Neural cell (in vitro differentiated cells): ENCODE measurements at regions not wholly inside any gene's neighbourhood (a gene's known extent, or its start where the extent isn't known, plus 50 kb on each side); places are given as distances from the start of the nearest gene placed in this dataset.

Experiments used
- H2AFZ ChIP-seq: fragments of 200-600, 300-800 bp; sonication (generic), shearing (Covaris generic); 2 replicates; pipeline ENCODE4 v1.6.0; 2014; ENCODE audit warnings: low read depth, mild to moderate bottlenecking, antibody characterized with exemption, low read length, moderate library complexity
- H3F3A ChIP-seq: fragments of 200-600 bp; shearing (Covaris generic); 2 replicates; pipeline ENCODE4 v1.6.1; 2016; ENCODE audit warnings: mild to moderate bottlenecking, moderate library complexity, mixed read lengths, antibody characterized with exemption, low read length; ENCODE audit not compliant: insufficient read depth, poor library complexity, severe bottlenecking
- H3K27ac ChIP-seq: fragments of 200-600, 300-800 bp; sonication (generic), shearing (Covaris generic); 2 replicates; pipeline ENCODE4 v1.5.1; 2014; ENCODE audit warnings: mild to moderate bottlenecking, low read length, moderate library complexity
- H3K27me3 ChIP-seq: fragments of 300-800, 200-600 bp; sonication (generic), shearing (Covaris generic); 2 replicates; pipeline ENCODE4 v1.6.0; 2014; ENCODE audit warnings: mild to moderate bottlenecking, low read depth, low read length, moderate library complexity; ENCODE audit not compliant: insufficient read depth
- H3K36me3 ChIP-seq: fragments of 300-800, 200-600 bp; sonication (generic), shearing (Covaris generic); 2 replicates; pipeline ENCODE4 v1.5.1; 2014; ENCODE audit warnings: mild to moderate bottlenecking, antibody characterized with exemption, low read length, moderate library complexity; ENCODE audit not compliant: insufficient read depth
- H3K4me2 ChIP-seq: fragments of 300-800, 200-600 bp; sonication (generic), shearing (Covaris generic); 2 replicates; pipeline ENCODE4 v1.6.0; 2014; ENCODE audit warnings: mild to moderate bottlenecking, low read length
- H3K4me3 ChIP-seq: fragments of 300-800, 200-600 bp; sonication (generic), shearing (Covaris generic); 2 replicates; pipeline ENCODE4 v1.5.1; 2014; ENCODE audit warnings: mild to moderate bottlenecking, low read length, moderate library complexity
- H3K79me2 ChIP-seq: fragments of 200-600 bp; shearing (Covaris generic); replicated peaks from 2 replicates; pipeline ENCODE4 v1.6.0; 2014; ENCODE audit warnings: mild to moderate bottlenecking, low read length, moderate library complexity; ENCODE audit not compliant: insufficient read depth
- H3K9ac ChIP-seq: fragments of 300-800, 200-600 bp; sonication (generic), shearing (Covaris generic); 2 replicates; pipeline ENCODE4 v1.6.1; 2016; ENCODE audit warnings: mild to moderate bottlenecking, low read length, mixed read lengths
- H3K9me2 ChIP-seq: fragments of 200-600 bp; shearing (Covaris generic); 2 replicates; pipeline ENCODE4 v1.6.1; 2016; ENCODE audit warnings: mild to moderate bottlenecking, low read length, mixed read lengths; ENCODE audit not compliant: insufficient read depth
- H3K9me3 ChIP-seq: fragments of 200-600, 300-800 bp; sonication (generic), shearing (Covaris generic); 2 replicates; pipeline ENCODE4 v1.6.1; 2016; ENCODE audit warnings: mild to moderate bottlenecking, mixed run types, low read length, moderate library complexity, mixed read lengths
- H4K20me1 ChIP-seq: fragments of 200-600 bp; shearing (Covaris generic); 2 replicates; pipeline ENCODE4 v1.6.1; 2016; ENCODE audit warnings: mild to moderate bottlenecking, mixed run types; ENCODE audit not compliant: insufficient read depth
- EP300 ChIP-seq: fragments of 450-650 bp; conservative IDR thresholded peaks from 2 replicates; pipeline ENCODE4 v1.6.1; 2014; ENCODE audit warnings: antibody characterized with exemption, mild to moderate bottlenecking, moderate library complexity; ENCODE audit not compliant: poor library complexity, severe bottlenecking
- EZH2 ChIP-seq: fragments of 200-600, 300-800 bp; shearing (Covaris generic), sonication (generic); IDR thresholded peaks from 2 replicates; pipeline ENCODE4 v1.6.1; 2014; ENCODE audit warnings: antibody characterized with exemption, low read length, borderline replicate concordance, mild to moderate bottlenecking; ENCODE audit not compliant: insufficient read depth, poor library complexity, severe bottlenecking
- MXI1 ChIP-seq: fragments of 450-650 bp; conservative IDR thresholded peaks from 2 replicates; pipeline ENCODE4 v1.6.1; 2014; ENCODE audit warnings: antibody characterized with exemption, mild to moderate bottlenecking; ENCODE audit not compliant: poor library complexity, severe bottlenecking
- POLR2AphosphoS5 ChIP-seq: IDR thresholded peaks from 2 replicates; pipeline ENCODE4 v1.6.1; 2012
- RAD21 ChIP-seq: fragments of 450-650 bp; conservative IDR thresholded peaks from 2 replicates; pipeline ENCODE4 v1.6.1; 2014; ENCODE audit warnings: antibody characterized with exemption, mild to moderate bottlenecking, moderate library complexity
- SMC3 ChIP-seq: fragments of 450-650 bp; conservative IDR thresholded peaks from 2 replicates; pipeline ENCODE4 v1.6.1; 2014; ENCODE audit warnings: antibody characterized with exemption, mild to moderate bottlenecking, moderate library complexity; ENCODE audit not compliant: poor library complexity
- TAF1 ChIP-seq: IDR thresholded peaks from 2 replicates; pipeline ENCODE4 v1.6.1; 2012; ENCODE audit warnings: low read depth
- TF ChIP-seq, protein P1 (sequence below): fragments of 450-650 bp; IDR thresholded peaks from 2 replicates; pipeline ENCODE4 v1.5.1; 2014; ENCODE audit warnings: antibody characterized with exemption, mild to moderate bottlenecking, moderate library complexity; ENCODE audit not compliant: poor library complexity, severe bottlenecking
- TF ChIP-seq, protein P2 (sequence below): IDR thresholded peaks from 2 replicates; pipeline ENCODE4 v1.6.1; 2012; ENCODE audit warnings: borderline replicate concordance

DNA sequence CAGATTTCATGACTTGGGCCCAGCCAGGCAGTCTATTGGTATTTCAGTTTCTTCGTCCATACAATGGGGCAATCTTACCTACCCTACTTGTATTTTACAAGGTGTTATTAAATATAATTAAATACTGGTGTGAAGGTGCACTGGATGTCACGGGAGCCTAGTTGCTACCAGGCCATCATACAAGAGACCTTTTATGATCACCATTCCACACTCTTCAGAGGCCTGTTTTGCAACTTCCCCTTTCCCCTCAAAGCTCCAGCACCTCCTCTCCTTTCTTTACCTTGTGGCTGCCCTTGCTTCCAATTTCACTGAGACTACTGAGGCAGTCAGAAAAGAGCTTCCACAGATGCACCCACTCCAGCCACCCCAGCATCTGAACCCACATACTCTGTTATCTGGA is 93.8 kb upstream of the HELT start:
- H2AFZ ChIP-seq: no peak overlapping the region
- no peak overlapping the region for H3K9ac ChIP-seq
- H4K20me1 ChIP-seq: no peaks in the 10 kb centered on the region
- H3K27me3 ChIP-seq: no peaks in the 10 kb centered on the region
- H3F3A ChIP-seq: no peaks in the 10 kb centered on the region
- H3K79me2 ChIP-seq: no peaks in the 10 kb centered on the region
- no peaks in the 10 kb centered on the region for H3K36me3 ChIP-seq
- no peak overlapping the region for H3K27ac ChIP-seq
- H3K9me3 ChIP-seq: no peaks in the 10 kb centered on the region
- no peak overlapping the region for H3K4me3 ChIP-seq
- no peaks in the 10 kb centered on the region for H3K9me2 ChIP-seq
- H3K4me2 ChIP-seq: no peak overlapping the region
- no peak for TF ChIP-seq SMC3
- TF ChIP-seq, protein P1, sequence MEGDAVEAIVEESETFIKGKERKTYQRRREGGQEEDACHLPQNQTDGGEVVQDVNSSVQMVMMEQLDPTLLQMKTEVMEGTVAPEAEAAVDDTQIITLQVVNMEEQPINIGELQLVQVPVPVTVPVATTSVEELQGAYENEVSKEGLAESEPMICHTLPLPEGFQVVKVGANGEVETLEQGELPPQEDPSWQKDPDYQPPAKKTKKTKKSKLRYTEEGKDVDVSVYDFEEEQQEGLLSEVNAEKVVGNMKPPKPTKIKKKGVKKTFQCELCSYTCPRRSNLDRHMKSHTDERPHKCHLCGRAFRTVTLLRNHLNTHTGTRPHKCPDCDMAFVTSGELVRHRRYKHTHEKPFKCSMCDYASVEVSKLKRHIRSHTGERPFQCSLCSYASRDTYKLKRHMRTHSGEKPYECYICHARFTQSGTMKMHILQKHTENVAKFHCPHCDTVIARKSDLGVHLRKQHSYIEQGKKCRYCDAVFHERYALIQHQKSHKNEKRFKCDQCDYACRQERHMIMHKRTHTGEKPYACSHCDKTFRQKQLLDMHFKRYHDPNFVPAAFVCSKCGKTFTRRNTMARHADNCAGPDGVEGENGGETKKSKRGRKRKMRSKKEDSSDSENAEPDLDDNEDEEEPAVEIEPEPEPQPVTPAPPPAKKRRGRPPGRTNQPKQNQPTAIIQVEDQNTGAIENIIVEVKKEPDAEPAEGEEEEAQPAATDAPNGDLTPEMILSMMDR: no peak
- TF ChIP-seq EP300: no peak
- TF ChIP-seq RAD21: no peak
- no peak for TF ChIP-seq TAF1
- no peak for TF ChIP-seq EZH2
- no peak for TF ChIP-seq MXI1
- TF ChIP-seq, protein P2, sequence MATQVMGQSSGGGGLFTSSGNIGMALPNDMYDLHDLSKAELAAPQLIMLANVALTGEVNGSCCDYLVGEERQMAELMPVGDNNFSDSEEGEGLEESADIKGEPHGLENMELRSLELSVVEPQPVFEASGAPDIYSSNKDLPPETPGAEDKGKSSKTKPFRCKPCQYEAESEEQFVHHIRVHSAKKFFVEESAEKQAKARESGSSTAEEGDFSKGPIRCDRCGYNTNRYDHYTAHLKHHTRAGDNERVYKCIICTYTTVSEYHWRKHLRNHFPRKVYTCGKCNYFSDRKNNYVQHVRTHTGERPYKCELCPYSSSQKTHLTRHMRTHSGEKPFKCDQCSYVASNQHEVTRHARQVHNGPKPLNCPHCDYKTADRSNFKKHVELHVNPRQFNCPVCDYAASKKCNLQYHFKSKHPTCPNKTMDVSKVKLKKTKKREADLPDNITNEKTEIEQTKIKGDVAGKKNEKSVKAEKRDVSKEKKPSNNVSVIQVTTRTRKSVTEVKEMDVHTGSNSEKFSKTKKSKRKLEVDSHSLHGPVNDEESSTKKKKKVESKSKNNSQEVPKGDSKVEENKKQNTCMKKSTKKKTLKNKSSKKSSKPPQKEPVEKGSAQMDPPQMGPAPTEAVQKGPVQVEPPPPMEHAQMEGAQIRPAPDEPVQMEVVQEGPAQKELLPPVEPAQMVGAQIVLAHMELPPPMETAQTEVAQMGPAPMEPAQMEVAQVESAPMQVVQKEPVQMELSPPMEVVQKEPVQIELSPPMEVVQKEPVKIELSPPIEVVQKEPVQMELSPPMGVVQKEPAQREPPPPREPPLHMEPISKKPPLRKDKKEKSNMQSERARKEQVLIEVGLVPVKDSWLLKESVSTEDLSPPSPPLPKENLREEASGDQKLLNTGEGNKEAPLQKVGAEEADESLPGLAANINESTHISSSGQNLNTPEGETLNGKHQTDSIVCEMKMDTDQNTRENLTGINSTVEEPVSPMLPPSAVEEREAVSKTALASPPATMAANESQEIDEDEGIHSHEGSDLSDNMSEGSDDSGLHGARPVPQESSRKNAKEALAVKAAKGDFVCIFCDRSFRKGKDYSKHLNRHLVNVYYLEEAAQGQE: no peak
- TF ChIP-seq POLR2AphosphoS5: no peak

DNA sequence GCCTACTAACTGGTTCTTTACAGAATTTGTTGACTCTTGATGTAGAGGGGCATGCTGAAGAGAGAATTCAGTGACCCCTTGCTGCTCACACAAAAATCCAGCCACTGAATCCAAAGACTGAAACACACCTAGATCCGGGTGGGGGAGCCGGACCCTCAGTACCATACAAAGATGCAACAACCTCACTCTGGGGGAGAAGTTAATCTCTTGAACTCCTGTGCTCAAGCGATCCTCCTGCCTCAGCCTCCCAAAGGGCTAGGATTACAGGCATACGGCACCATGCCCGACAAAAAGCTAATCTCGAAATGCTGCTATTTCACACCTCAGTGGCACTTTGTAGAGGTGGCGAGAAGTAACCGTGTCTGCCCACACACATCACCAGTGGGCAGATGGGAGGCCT is 88.8 kb upstream of the HELT start:
- no peak overlapping the region for H2AFZ ChIP-seq
- H3K27ac ChIP-seq: no peak overlapping the region
- no peak overlapping the region for H3K9ac ChIP-seq
- no peaks in the 10 kb centered on the region for H4K20me1 ChIP-seq
- H3K36me3 ChIP-seq: no peaks in the 10 kb centered on the region
- H3K4me3 ChIP-seq: no peak overlapping the region
- no peaks in the 10 kb centered on the region for H3K9me3 ChIP-seq
- no peaks in the 10 kb centered on the region for H3K9me2 ChIP-seq
- no peaks in the 10 kb centered on the region for H3K79me2 ChIP-seq
- TF ChIP-seq EZH2 (no peak), RAD21 (no peak), TAF1 (no peak), POLR2AphosphoS5 (no peak), MXI1 (no peak)
- TF ChIP-seq, protein P2: no peak
- H3K4me2 ChIP-seq: no peak overlapping the region
- H3F3A ChIP-seq: no peaks in the 10 kb centered on the region
- H3K27me3 ChIP-seq: no peaks in the 10 kb centered on the region
